ENCODE measurements at regions not wholly inside any gene's neighbourhood (a gene's known extent, or its start where the extent isn't known, plus 50 kb on each side); places are given as distances from the start of the nearest gene placed in this dataset.

- H3K36me3 ChIP-seq (replicated peaks; ENCODE audit: insufficient read depth, low read length), result no peaks in the 10 kb centered on the region
- H4K20me1 ChIP-seq (ENCODE audit: insufficient read depth, low read length), result no peaks in the 10 kb centered on the region
- H3K4me1 ChIP-seq (ENCODE audit: low read length), result no peaks in the 10 kb centered on the region
- no peak overlapping the region for H2AFZ ChIP-seq (ENCODE audit: low read length)
- no peak overlapping the region for H3K9ac ChIP-seq (ENCODE audit: low read length)
- no peaks in the 10 kb centered on the region for H3K9me3 ChIP-seq (replicated peaks; ENCODE audit: insufficient read depth, low read length)
- no peaks in the 10 kb centered on the region for H3K9me2 ChIP-seq (replicated peaks; ENCODE audit: insufficient read depth, low read length)
- no peak overlapping the region for H3K27ac ChIP-seq (ENCODE audit: low read length)
- H3K4me3 ChIP-seq (ENCODE audit: low read length), result no peak overlapping the region
- H3F3A ChIP-seq (ENCODE audit: insufficient read depth, low read length), result no peaks in the 10 kb centered on the region
- TF ChIP-seq EZH2 (optimal IDR thresholded peaks at IDR 0.05; ENCODE audit: low read depth, low read length), result no peak
- TF ChIP-seq, protein P1, sequence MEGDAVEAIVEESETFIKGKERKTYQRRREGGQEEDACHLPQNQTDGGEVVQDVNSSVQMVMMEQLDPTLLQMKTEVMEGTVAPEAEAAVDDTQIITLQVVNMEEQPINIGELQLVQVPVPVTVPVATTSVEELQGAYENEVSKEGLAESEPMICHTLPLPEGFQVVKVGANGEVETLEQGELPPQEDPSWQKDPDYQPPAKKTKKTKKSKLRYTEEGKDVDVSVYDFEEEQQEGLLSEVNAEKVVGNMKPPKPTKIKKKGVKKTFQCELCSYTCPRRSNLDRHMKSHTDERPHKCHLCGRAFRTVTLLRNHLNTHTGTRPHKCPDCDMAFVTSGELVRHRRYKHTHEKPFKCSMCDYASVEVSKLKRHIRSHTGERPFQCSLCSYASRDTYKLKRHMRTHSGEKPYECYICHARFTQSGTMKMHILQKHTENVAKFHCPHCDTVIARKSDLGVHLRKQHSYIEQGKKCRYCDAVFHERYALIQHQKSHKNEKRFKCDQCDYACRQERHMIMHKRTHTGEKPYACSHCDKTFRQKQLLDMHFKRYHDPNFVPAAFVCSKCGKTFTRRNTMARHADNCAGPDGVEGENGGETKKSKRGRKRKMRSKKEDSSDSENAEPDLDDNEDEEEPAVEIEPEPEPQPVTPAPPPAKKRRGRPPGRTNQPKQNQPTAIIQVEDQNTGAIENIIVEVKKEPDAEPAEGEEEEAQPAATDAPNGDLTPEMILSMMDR (IDR thresholded peaks at IDR 0.05; ENCODE audit: low read length), result no peak
- TF ChIP-seq EZH2phosphoT487 (IDR thresholded peaks at IDR 0.05; ENCODE audit: low read length), result no peak
- no peaks in the 10 kb centered on the region for H3K79me2 ChIP-seq (ENCODE audit: low read length)
- H3K4me2 ChIP-seq (ENCODE audit: low read depth, low read length), result no peak overlapping the region
- H3K27me3 ChIP-seq (replicated peaks; ENCODE audit: insufficient read depth, low read length), result no peaks in the 10 kb centered on the region
- DNase-seq, result no peak
These were observed 424.9 kb downstream of the IRX2 start for GRCh38 chr5:2326601-2327000.

GRCh38 chr5:2324788-2325187 is 426.7 kb downstream of the IRX2 start:
- Histone ChIP-seq H3K4me3 (ENCODE audit: low read length) (no peak overlapping the region), H4K20me1 (ENCODE audit: insufficient read depth, low read length) (no peaks in the 10 kb centered on the region), H3K9me2 (replicated peaks; ENCODE audit: insufficient read depth, low read length) (no peaks in the 10 kb centered on the region), H3F3A (ENCODE audit: insufficient read depth, low read length) (no peaks in the 10 kb centered on the region), H3K9me3 (replicated peaks; ENCODE audit: insufficient read depth, low read length) (no peaks in the 10 kb centered on the region), H3K79me2 (ENCODE audit: low read length) (no peaks in the 10 kb centered on the region), H3K4me2 (ENCODE audit: low read depth, low read length) (no peak overlapping the region), H3K36me3 (replicated peaks; ENCODE audit: insufficient read depth, low read length) (no peaks in the 10 kb centered on the region), H3K27me3 (replicated peaks; ENCODE audit: insufficient read depth, low read length) (no peaks in the 10 kb centered on the region), H3K4me1 (ENCODE audit: low read length) (no peaks in the 10 kb centered on the region), H3K27ac (ENCODE audit: low read length) (no peak overlapping the region), H2AFZ (ENCODE audit: low read length) (no peak overlapping the region), H3K9ac (ENCODE audit: low read length) (no peak overlapping the region)
- DNase-seq, result no peak
- TF ChIP-seq, protein P1 (IDR thresholded peaks at IDR 0.05; ENCODE audit: low read length), result no peak
- TF ChIP-seq EZH2 (optimal IDR thresholded peaks at IDR 0.05; ENCODE audit: low read depth, low read length) (no peak), EZH2phosphoT487 (IDR thresholded peaks at IDR 0.05; ENCODE audit: low read length) (no peak)

- H3K4me2 ChIP-seq (ENCODE audit: low read depth, low read length), result no peak overlapping the region
- H3K9me3 ChIP-seq (replicated peaks; ENCODE audit: insufficient read depth, low read length), result no peaks in the 10 kb centered on the region
- no peaks in the 10 kb centered on the region for H3K27me3 ChIP-seq (replicated peaks; ENCODE audit: insufficient read depth, low read length)
- no peaks in the 10 kb centered on the region for H3K36me3 ChIP-seq (replicated peaks; ENCODE audit: insufficient read depth, low read length)
- DNase-seq, result no peak
- no peak overlapping the region for H2AFZ ChIP-seq (ENCODE audit: low read length)
- no peaks in the 10 kb centered on the region for H3F3A ChIP-seq (ENCODE audit: insufficient read depth, low read length)
- no peaks in the 10 kb centered on the region for H3K9me2 ChIP-seq (replicated peaks; ENCODE audit: insufficient read depth, low read length)
- H3K4me3 ChIP-seq (ENCODE audit: low read length), result no peak overlapping the region
- no peak overlapping the region for H3K9ac ChIP-seq (ENCODE audit: low read length)
- no peak overlapping the region for H3K27ac ChIP-seq (ENCODE audit: low read length)
- H4K20me1 ChIP-seq (ENCODE audit: insufficient read depth, low read length), result no peaks in the 10 kb centered on the region
- H3K79me2 ChIP-seq (ENCODE audit: low read length), result no peaks in the 10 kb centered on the region
- TF ChIP-seq EZH2phosphoT487 (IDR thresholded peaks at IDR 0.05; ENCODE audit: low read length) (no peak), EZH2 (optimal IDR thresholded peaks at IDR 0.05; ENCODE audit: low read depth, low read length) (no peak)
- TF ChIP-seq, protein P1 (IDR thresholded peaks at IDR 0.05; ENCODE audit: low read length), result no peak
- H3K4me1 ChIP-seq (ENCODE audit: low read length), result no peaks in the 10 kb centered on the region
These were observed 430.9 kb downstream of the IRX2 start for GRCh38 chr5:2320611-2321010.
